ENCODE measurements at regions not wholly inside any gene's neighbourhood (a gene's known extent, or its start where the extent isn't known, plus 50 kb on each side); places are given as distances from the start of the nearest gene placed in this dataset.

- TF ChIP-seq ZNF318 (IDR thresholded peaks at IDR 0.05; ENCODE audit: borderline replicate concordance in 1 of 2, low read depth in 1 of 2) (no peak), JUNB (CRISPR knock-in tag; conservative IDR thresholded peaks at IDR 0.05) (no peak), CUX1 (CRISPR knock-in tag; IDR thresholded peaks at IDR 0.05) (no peak), SRSF3 (IDR thresholded peaks at IDR 0.05; ENCODE audit: insufficient read depth, low read length) (no peak)
These were observed 348.7 kb downstream of the OMA1 start (continued) for GRCh38 chr1:58197811-58198210.

Measured in K562 (cell line).